ENCODE measurements at regions not wholly inside any gene's neighbourhood (a gene's known extent, or its start where the extent isn't known, plus 50 kb on each side); places are given as distances from the start of the nearest gene placed in this dataset.

DNA sequence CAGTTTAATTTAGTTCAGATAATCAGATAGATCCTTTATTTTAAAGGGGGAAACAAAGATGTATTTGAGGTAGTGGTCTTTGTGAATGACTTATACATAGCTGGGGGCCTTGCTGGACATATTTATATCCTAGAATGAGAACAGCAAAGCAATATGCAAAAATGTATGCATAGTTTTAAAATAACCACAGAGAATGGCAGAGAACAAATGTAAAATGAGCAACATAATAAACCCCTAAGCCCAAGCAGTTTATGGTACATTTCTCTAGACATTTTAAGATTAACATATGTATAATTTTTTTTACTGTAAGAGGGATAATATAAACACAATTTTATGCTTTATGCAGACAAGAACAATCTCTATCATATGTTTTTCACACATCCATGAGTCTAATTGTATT, 434.2 kb upstream of the SMIM31 start:
- no peaks in the 10 kb centered on the region for H3K36me3 Mint-ChIP-seq (ENCODE audit: insufficient read depth in 1 of 3, low read depth in 3 of 3)
- Histone ChIP-seq H2BK20ac (ENCODE audit: low read depth, low read length, poor library complexity, severe bottlenecking) (no peak overlapping the region), H3K27ac (ENCODE audit: insufficient read length, low read depth, low read length) (no peak overlapping the region), H3K9me3 (ENCODE audit: control insufficient read depth, low read depth, low read length) (no peaks in the 10 kb centered on the region), H3K4me2 (ENCODE audit: insufficient read depth, insufficient read length, low read length) (no peak overlapping the region), H4K91ac (ENCODE audit: insufficient read length, low read depth, low read length) (no peak overlapping the region), H4K8ac (replicated peaks; ENCODE audit: insufficient read length, low read depth, low read length) (no peak overlapping the region), H3K4ac (ENCODE audit: low read depth, low read length) (no peak overlapping the region), H2AFZ (ENCODE audit: low read length) (no peak overlapping the region), H4K20me1 (ENCODE audit: control insufficient read depth, insufficient read depth, insufficient read length) (no peaks in the 10 kb centered on the region), H2BK12ac (ENCODE audit: insufficient read length, low read depth, low read length) (no peak overlapping the region), H3K56ac (ENCODE audit: insufficient read length, low read depth, low read length) (no peak overlapping the region), H4K5ac (ENCODE audit: insufficient read length, low read depth, low read length) (no peak overlapping the region), H3K23me2 (ENCODE audit: insufficient read length, low read depth, low read length, poor library complexity, severe bottlenecking) (no peaks in the 10 kb centered on the region), H3K9ac (ENCODE audit: extremely low read depth, insufficient read length, low read length) (no peak overlapping the region), H3K4me1 (ENCODE audit: insufficient read depth, low read length) (peaks cover 2% of the 10 kb centered on the region; the same call in 1 of the 2 replicates), H3K79me1 (ENCODE audit: insufficient read depth, low read depth, low read length, poor library complexity, severe bottlenecking) (no peaks in the 10 kb centered on the region), H3K18ac (ENCODE audit: insufficient read length, low read depth, low read length) (no peak overlapping the region), H2BK120ac (ENCODE audit: low read depth, low read length, poor library complexity, severe bottlenecking) (no peak overlapping the region), H3T11ph (ENCODE audit: low read length) (no peak overlapping the region), H2BK5ac (ENCODE audit: insufficient read length, low read length) (no peak overlapping the region), H3K79me2 (ENCODE audit: insufficient read depth, low read length) (no peaks in the 10 kb centered on the region), H3K14ac (ENCODE audit: insufficient read depth, low read length) (no peak overlapping the region), H3K27me3 (ENCODE audit: insufficient read depth, low read length) (no peaks in the 10 kb centered on the region), H3K23ac (ENCODE audit: insufficient read length, low read depth, low read length) (no peak overlapping the region), H2BK15ac (ENCODE audit: low read depth, low read length) (no peak overlapping the region), H2AK5ac (ENCODE audit: insufficient read length, low read length) (no peak overlapping the region)
- no peak overlapping the region for H3K4me3 Mint-ChIP-seq
- H3K27me3 Mint-ChIP-seq (ENCODE audit: low read depth), result no peaks in the 10 kb centered on the region
- H3K9me3 Mint-ChIP-seq, result no peaks in the 10 kb centered on the region
- TF ChIP-seq, protein P1, sequence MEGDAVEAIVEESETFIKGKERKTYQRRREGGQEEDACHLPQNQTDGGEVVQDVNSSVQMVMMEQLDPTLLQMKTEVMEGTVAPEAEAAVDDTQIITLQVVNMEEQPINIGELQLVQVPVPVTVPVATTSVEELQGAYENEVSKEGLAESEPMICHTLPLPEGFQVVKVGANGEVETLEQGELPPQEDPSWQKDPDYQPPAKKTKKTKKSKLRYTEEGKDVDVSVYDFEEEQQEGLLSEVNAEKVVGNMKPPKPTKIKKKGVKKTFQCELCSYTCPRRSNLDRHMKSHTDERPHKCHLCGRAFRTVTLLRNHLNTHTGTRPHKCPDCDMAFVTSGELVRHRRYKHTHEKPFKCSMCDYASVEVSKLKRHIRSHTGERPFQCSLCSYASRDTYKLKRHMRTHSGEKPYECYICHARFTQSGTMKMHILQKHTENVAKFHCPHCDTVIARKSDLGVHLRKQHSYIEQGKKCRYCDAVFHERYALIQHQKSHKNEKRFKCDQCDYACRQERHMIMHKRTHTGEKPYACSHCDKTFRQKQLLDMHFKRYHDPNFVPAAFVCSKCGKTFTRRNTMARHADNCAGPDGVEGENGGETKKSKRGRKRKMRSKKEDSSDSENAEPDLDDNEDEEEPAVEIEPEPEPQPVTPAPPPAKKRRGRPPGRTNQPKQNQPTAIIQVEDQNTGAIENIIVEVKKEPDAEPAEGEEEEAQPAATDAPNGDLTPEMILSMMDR (conservative IDR thresholded peaks at IDR 0.05), result no peak
- no peak for DNase-seq
- no peak overlapping the region for H3K27ac Mint-ChIP-seq
- H3K4me1 Mint-ChIP-seq, result peaks cover 7 to 14% of the 10 kb centered on the region in 2 experiments; a peak in 3 of 4 replicates
